Lower leg skin (tissue), 4 donors: ENCODE measurements at regions not wholly inside any gene's neighbourhood (a gene's known extent, or its start where the extent isn't known, plus 50 kb on each side); places are given as distances from the start of the nearest gene placed in this dataset.

ENCODE experiments used
- DNase-seq, 2 donors: peaks; one replicate each; pipeline ENCODE4 v3.0.0-alpha.2; 2019; ENCODE audit warnings: low spot score in 2 of 2
- H3K4me3 ChIP-seq: fragments of 200-600 bp; sonication (generic); 2 replicates; pipeline ENCODE4 v1.5.1; 2017; ENCODE audit warnings: mild to moderate bottlenecking, low read depth; ENCODE audit not compliant: poor library complexity, severe bottlenecking
- POLR2A ChIP-seq, 2 donors: fragments of 450-650 bp; IDR thresholded peaks; one replicate each; pipeline ENCODE4 v1.6.1; 2016 to 2017; ENCODE audit warnings: antibody characterized with exemption in 2 of 2, mild to moderate bottlenecking in 1 of 2, moderate library complexity in 1 of 2
- WGBS, 2 donors: methylation state at CpG; one replicate each; pipeline ENCODE4 v1.1.5; 2018; 5-methylcytosine and 5-hydroxymethylcytosine counted together
- intact Hi-C: fragments of 100-400 bp; cut with DNase I; formaldehyde crosslinking; loops from one replicate; pipeline ENCODE4 v1.15.0; 2023; ENCODE audit warnings: low total_unique reads
- TF ChIP-seq, protein P1 (sequence below), 3 donors: fragments of 450-650 bp; IDR thresholded peaks; one replicate each; pipeline ENCODE4 v1.5.1; 2016; ENCODE audit warnings: antibody characterized with exemption in 3 of 3, mild to moderate bottlenecking in 3 of 3, moderate library complexity in 2 of 3

- TF ChIP-seq, protein P1, sequence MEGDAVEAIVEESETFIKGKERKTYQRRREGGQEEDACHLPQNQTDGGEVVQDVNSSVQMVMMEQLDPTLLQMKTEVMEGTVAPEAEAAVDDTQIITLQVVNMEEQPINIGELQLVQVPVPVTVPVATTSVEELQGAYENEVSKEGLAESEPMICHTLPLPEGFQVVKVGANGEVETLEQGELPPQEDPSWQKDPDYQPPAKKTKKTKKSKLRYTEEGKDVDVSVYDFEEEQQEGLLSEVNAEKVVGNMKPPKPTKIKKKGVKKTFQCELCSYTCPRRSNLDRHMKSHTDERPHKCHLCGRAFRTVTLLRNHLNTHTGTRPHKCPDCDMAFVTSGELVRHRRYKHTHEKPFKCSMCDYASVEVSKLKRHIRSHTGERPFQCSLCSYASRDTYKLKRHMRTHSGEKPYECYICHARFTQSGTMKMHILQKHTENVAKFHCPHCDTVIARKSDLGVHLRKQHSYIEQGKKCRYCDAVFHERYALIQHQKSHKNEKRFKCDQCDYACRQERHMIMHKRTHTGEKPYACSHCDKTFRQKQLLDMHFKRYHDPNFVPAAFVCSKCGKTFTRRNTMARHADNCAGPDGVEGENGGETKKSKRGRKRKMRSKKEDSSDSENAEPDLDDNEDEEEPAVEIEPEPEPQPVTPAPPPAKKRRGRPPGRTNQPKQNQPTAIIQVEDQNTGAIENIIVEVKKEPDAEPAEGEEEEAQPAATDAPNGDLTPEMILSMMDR (IDR thresholded peaks at IDR 0.05) = no peak
- TF ChIP-seq POLR2A (IDR thresholded peaks at IDR 0.05) = no peak
- DNase-seq = no peak
- 65 to 69% methylated on average over 2 of the region's 2 CpGs for WGBS, 2 donors
- no peak overlapping the region for H3K4me3 ChIP-seq
- intact Hi-C loops = no loop called here
Observed at GRCh38 chr1:196063952-196064351, 544.3 kb downstream of the KCNT2 start.

GRCh38 chr1:196063294-196063693 lies 544.9 kb downstream of the KCNT2 start:
- intact Hi-C loops = no loop called here
- 17 to 18% methylated on average over 3 of the region's 3 CpGs for WGBS, 2 donors
- TF ChIP-seq, protein P1 (IDR thresholded peaks at IDR 0.05) = no peak
- no peak for TF ChIP-seq POLR2A (IDR thresholded peaks at IDR 0.05)
- DNase-seq = no peak
- H3K4me3 ChIP-seq = no peak overlapping the region

- DNase-seq = no peak
- H3K4me3 ChIP-seq = no peak overlapping the region
- intact Hi-C loops = no loop called here
- TF ChIP-seq POLR2A (IDR thresholded peaks at IDR 0.05) = no peak
- TF ChIP-seq, protein P1 (IDR thresholded peaks at IDR 0.05) = no peak
Observed at GRCh38 chr1:196060539-196060938, 547.7 kb downstream of the KCNT2 start.

DNA sequence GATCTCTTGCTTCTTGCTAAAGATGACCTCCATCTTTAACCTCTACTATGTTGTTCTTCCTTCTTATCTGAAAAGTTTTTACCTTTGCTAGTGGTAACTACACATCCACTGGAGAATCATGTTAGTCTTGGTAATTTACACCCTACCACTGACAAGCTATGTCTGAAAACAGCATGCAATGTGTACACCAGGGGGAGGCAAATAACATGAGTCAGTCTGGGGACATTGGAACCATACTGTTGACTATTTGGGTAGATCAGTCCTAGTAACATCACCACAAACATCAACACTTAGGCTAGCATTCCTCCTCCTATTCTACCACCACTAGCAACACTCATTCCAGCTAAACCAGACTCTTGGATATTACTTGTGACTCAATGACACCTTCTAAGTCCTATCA lies 549.0 kb downstream of the KCNT2 start:
- intact Hi-C loops = no loop called here
- H3K4me3 ChIP-seq = no peak overlapping the region
- TF ChIP-seq, protein P1 (IDR thresholded peaks at IDR 0.05) = no peak
- DNase-seq = no peak

- no peak for DNase-seq
- intact Hi-C loops = no loop called here
- no peak for TF ChIP-seq POLR2A (IDR thresholded peaks at IDR 0.05)
- TF ChIP-seq, protein P1 (IDR thresholded peaks at IDR 0.05) = no peak
- no peak overlapping the region for H3K4me3 ChIP-seq
- 61 to 71% methylated on average over 4 of the region's 4 CpGs for WGBS, 2 donors
Observed at GRCh38 chr1:196056966-196057365, 551.3 kb downstream of the KCNT2 start.

GRCh38 chr1:196049407-196049806 lies 558.8 kb downstream of the KCNT2 start:
- no peak for DNase-seq
- 92 to 96% methylated on average over 2 of the region's 2 CpGs for WGBS, 2 donors
- no peak for TF ChIP-seq POLR2A (IDR thresholded peaks at IDR 0.05)
- TF ChIP-seq, protein P1 (IDR thresholded peaks at IDR 0.05) = no peak
- no peak overlapping the region for H3K4me3 ChIP-seq
- intact Hi-C loops = no loop called here
